ENCODE measurements at regions not wholly inside any gene's neighbourhood (a gene's known extent, or its start where the extent isn't known, plus 50 kb on each side); places are given as distances from the start of the nearest gene placed in this dataset.

- Histone ChIP-seq H3K4ac (ENCODE audit: low read depth, low read length) (no peak overlapping the region), H3K23me2 (ENCODE audit: insufficient read length, low read depth, low read length, poor library complexity, severe bottlenecking) (no peaks in the 10 kb centered on the region), H3K27ac (ENCODE audit: insufficient read length, low read depth, low read length) (no peak overlapping the region), H3K18ac (ENCODE audit: insufficient read length, low read depth, low read length) (no peak overlapping the region), H3K79me1 (ENCODE audit: insufficient read depth, low read depth, low read length, poor library complexity, severe bottlenecking) (no peaks in the 10 kb centered on the region), H3K56ac (ENCODE audit: insufficient read length, low read depth, low read length) (no peak overlapping the region), H3K4me1 (ENCODE audit: insufficient read depth, low read length) (peaks cover 3% of the 10 kb centered on the region), H3K9me3 (ENCODE audit: control insufficient read depth, low read depth, low read length) (no peaks in the 10 kb centered on the region), H2BK120ac (ENCODE audit: low read depth, low read length, poor library complexity, severe bottlenecking) (no peak overlapping the region), H2AFZ (ENCODE audit: low read length) (no peak overlapping the region), H2AK5ac (ENCODE audit: insufficient read length, low read length) (no peak overlapping the region), H3T11ph (ENCODE audit: low read length) (no peak overlapping the region), H4K8ac (replicated peaks; ENCODE audit: insufficient read length, low read depth, low read length) (no peak overlapping the region), H4K91ac (ENCODE audit: insufficient read length, low read depth, low read length) (no peak overlapping the region), H2BK20ac (ENCODE audit: low read depth, low read length, poor library complexity, severe bottlenecking) (no peak overlapping the region), H4K5ac (ENCODE audit: insufficient read length, low read depth, low read length) (no peak overlapping the region), H3K4me2 (ENCODE audit: insufficient read depth, insufficient read length, low read length) (no peak overlapping the region), H3K27me3 (ENCODE audit: insufficient read depth, low read length) (no peaks in the 10 kb centered on the region), H3K14ac (ENCODE audit: insufficient read depth, low read length) (no peak overlapping the region), H3K9ac (ENCODE audit: extremely low read depth, insufficient read length, low read length) (no peak overlapping the region), H2BK15ac (ENCODE audit: low read depth, low read length) (no peak overlapping the region), H2BK12ac (ENCODE audit: insufficient read length, low read depth, low read length) (no peak overlapping the region), H4K20me1 (ENCODE audit: control insufficient read depth, insufficient read depth, insufficient read length) (no peaks in the 10 kb centered on the region), H3K23ac (ENCODE audit: insufficient read length, low read depth, low read length) (no peak overlapping the region), H3K79me2 (ENCODE audit: insufficient read depth, low read length) (no peaks in the 10 kb centered on the region), H2BK5ac (ENCODE audit: insufficient read length, low read length) (no peak overlapping the region)
- H3K27me3 Mint-ChIP-seq (ENCODE audit: low read depth), result no peaks in the 10 kb centered on the region
- H3K4me1 Mint-ChIP-seq, result peaks cover 25 to 32% of the 10 kb centered on the region in 2 experiments
- H3K4me3 Mint-ChIP-seq, result no peak overlapping the region
- H3K36me3 Mint-ChIP-seq (ENCODE audit: insufficient read depth in 1 of 3, low read depth in 3 of 3), result no peaks in the 10 kb centered on the region
- TF ChIP-seq CTCF (conservative IDR thresholded peaks at IDR 0.05), result no peak
- H3K9me3 Mint-ChIP-seq, result 0 out of 5 replicates have a peak, but pooled peaks cover 0 to 3% of the 10 kb centered on the region in 2 experiments
- no CpG with 5 or more reads among the region's 1 CpG for WGBS (ENCODE audit: extremely low coverage, insufficient read length, low lambda C conversion rate)
- H3K27ac Mint-ChIP-seq, result no peak overlapping the region
- no peak for DNase-seq
Observed at GRCh38 chr9:13719446-13719845, 440.0 kb upstream of the MPDZ start.
